Activated CD4-positive, alpha-beta T cell treated with anti-CD3 and anti-CD28 coated beads, Interleukin-2, amount 10 ng/mL, durations not matched to agents 7 days and 5 days (primary cell): ENCODE measurements at regions not wholly inside any gene's neighbourhood (a gene's known extent, or its start where the extent isn't known, plus 50 kb on each side); places are given as distances from the start of the nearest gene placed in this dataset.

Source experiments
- CTCF ChIA-PET: fragments of 350-600 bp; sonication (Branson Sonifier 250); formaldehyde crosslinking; loops from one replicate; lab custom pipeline; 2021; ENCODE audit warnings: antibody characterized with exemption; lab: Charles Lee
- POLR2A ChIA-PET: fragments of 350-600 bp; sonication (Branson Sonifier 250); formaldehyde crosslinking; loops from one replicate; lab custom pipeline; 2021; ENCODE audit warnings: antibody characterized with exemption; lab: Charles Lee
- DNase-seq: peaks from one replicate; pipeline ENCODE4 v3.0.0-alpha.2; 2020
- H3K27ac Mint-ChIP-seq: one replicate; pipeline ENCODE4 v1.8.0; 2021; ENCODE audit warnings: mild to moderate bottlenecking, moderate library complexity, mixed read lengths
- H3K27me3 Mint-ChIP-seq: one replicate; pipeline ENCODE4 v1.8.0; 2021; ENCODE audit warnings: mixed read lengths
- H3K36me3 Mint-ChIP-seq: one replicate; pipeline ENCODE4 v1.8.0; 2021; ENCODE audit warnings: low read depth, mixed read lengths
- H3K4me1 Mint-ChIP-seq: one replicate; pipeline ENCODE4 v1.8.0; 2021; ENCODE audit warnings: mixed read lengths
- H3K4me3 Mint-ChIP-seq: one replicate; pipeline ENCODE4 v1.8.0; 2021; ENCODE audit warnings: mild to moderate bottlenecking, moderate library complexity, mixed read lengths
- H3K9me3 Mint-ChIP-seq: one replicate; pipeline ENCODE4 v1.8.0; 2021; ENCODE audit warnings: mixed read lengths

- CTCF ChIA-PET: no interaction called here
- H3K36me3 Mint-ChIP-seq: no peaks in the 10 kb centered on the region
- peaks cover 2% of the 10 kb centered on the region for H3K27me3 Mint-ChIP-seq
- no peaks in the 10 kb centered on the region for H3K9me3 Mint-ChIP-seq
- no peak overlapping the region for H3K4me3 Mint-ChIP-seq
- DNase-seq: no peak
- POLR2A ChIA-PET: no interaction called here
- no peak overlapping the region for H3K27ac Mint-ChIP-seq
- H3K4me1 Mint-ChIP-seq: no peaks in the 10 kb centered on the region
These were observed 368.9 kb downstream of the DDX10 start for GRCh38 chr11:109033627-109034338.

- DNase-seq: no peak
- Mint-ChIP-seq H3K27me3 (peaks cover 2% of the 10 kb centered on the region), H3K27ac (no peak overlapping the region), H3K9me3 (no peaks in the 10 kb centered on the region), H3K36me3 (no peaks in the 10 kb centered on the region), H3K4me3 (no peak overlapping the region), H3K4me1 (no peaks in the 10 kb centered on the region)
- ChIA-PET CTCF (no interaction called here), POLR2A (no interaction called here)
These were observed 369.4 kb downstream of the DDX10 start for GRCh38 chr11:109034339-109034696.

GRCh38 chr11:109035284-109035683 is 370.4 kb downstream of the DDX10 start:
- ChIA-PET CTCF (no interaction called here), POLR2A (no interaction called here)
- no peaks in the 10 kb centered on the region for H3K36me3 Mint-ChIP-seq
- peaks cover 2% of the 10 kb centered on the region for H3K27me3 Mint-ChIP-seq
- no peaks in the 10 kb centered on the region for H3K4me1 Mint-ChIP-seq
- no peak overlapping the region for H3K27ac Mint-ChIP-seq
- H3K4me3 Mint-ChIP-seq: no peak overlapping the region
- no peak for DNase-seq
- H3K9me3 Mint-ChIP-seq: no peaks in the 10 kb centered on the region

DNA sequence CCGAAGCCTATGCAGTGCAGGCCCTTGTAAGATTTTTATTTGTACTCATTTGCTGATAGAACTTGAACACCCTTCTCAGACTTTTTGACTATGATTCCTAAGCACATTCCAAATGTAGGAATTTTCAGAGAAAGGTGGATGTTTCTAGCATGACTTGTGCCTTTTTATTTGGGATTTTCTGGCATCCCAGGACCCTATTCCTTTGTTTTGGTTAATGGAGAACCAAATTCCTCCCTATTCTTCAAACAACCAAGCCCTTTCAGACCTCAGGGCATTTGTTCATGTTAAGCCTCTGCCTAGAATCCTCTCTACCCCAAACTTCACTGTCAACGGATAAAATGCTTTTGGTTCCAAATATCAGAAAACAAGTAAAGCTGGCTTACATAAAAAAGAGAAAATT is 371.1 kb downstream of the DDX10 start:
- peaks cover 2% of the 10 kb centered on the region for H3K27me3 Mint-ChIP-seq
- no peak overlapping the region for H3K27ac Mint-ChIP-seq
- H3K9me3 Mint-ChIP-seq: no peaks in the 10 kb centered on the region
- ChIA-PET POLR2A (no interaction called here), CTCF (no interaction called here)
- no peaks in the 10 kb centered on the region for H3K36me3 Mint-ChIP-seq
- H3K4me1 Mint-ChIP-seq: no peaks in the 10 kb centered on the region
- no peak overlapping the region for H3K4me3 Mint-ChIP-seq
- DNase-seq: no peak

DNA sequence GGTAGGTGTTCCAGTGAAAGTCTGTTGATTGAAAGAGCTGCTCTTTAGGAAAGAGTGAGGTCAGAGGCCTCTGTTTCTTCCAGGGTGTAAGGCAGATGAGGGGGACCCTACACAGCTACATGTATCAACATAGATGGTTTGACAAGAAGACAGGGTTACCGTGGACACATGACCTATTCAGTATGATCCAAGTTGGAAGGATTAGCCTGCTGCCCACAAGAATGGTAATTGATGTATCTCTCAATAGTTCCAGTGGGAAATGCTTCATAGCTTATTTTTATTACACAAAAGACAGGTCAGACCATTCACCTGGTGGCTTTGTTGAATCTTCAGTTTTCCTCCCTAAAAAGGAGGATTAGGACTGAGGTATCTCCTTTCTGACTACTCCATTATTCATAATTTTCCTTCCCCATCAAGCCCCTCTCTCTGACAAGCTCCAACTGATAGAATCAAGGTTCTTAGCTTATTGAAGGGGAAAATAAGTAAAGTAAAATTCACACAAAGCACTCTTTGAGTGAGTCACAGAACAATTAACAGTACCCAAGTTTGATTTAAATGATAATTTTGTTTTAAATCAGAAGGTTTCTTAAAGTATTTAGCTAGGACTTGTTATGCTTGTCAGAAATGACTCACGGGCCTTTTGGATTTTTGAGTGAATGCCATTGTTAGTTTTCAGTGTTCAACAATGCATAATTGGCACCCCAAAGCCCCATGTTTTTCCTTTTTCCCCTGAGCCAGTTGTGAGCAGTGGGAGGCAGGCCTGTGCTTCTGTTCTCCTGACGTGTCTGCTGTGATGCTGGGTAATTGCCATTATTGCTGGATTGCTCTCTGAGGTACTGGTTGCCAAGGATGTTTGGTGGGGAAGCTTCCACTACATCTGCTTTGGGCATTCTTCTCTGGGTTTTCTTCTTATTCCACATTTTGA is 373.2 kb downstream of the DDX10 start:
- no peaks in the 10 kb centered on the region for H3K4me1 Mint-ChIP-seq
- no peak overlapping the region for H3K4me3 Mint-ChIP-seq

DNA sequence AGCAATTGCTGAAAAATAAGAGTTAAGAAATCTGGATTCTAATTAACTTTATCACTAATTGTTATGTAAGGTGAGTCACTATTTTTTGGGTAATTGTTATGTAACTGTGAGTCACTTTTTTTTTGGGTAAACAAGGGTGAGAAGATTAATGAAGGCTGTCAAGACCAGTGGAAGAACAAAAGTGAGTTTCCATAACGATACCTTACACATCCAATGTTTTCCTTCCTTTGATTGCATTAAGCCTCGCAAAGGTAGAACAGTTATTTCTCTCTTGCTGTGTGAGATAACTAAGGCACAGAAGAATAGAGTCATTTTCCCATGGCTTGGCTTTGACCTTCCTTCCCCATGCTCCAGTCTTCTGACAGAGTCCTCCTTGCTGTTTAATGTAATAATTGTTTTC is 374.7 kb downstream of the DDX10 start:
- H3K36me3 Mint-ChIP-seq: no peaks in the 10 kb centered on the region
- H3K9me3 Mint-ChIP-seq: no peaks in the 10 kb centered on the region
- H3K4me1 Mint-ChIP-seq: no peaks in the 10 kb centered on the region
- ChIA-PET CTCF (no interaction called here), POLR2A (no interaction called here)
- no peak for DNase-seq
- H3K27me3 Mint-ChIP-seq: no peaks in the 10 kb centered on the region
- H3K4me3 Mint-ChIP-seq: no peak overlapping the region
- no peak overlapping the region for H3K27ac Mint-ChIP-seq

More for the DNA sequence above, 373.2 kb downstream of the DDX10 start:
- ChIA-PET POLR2A (no interaction called here), CTCF (no interaction called here)
- H3K9me3 Mint-ChIP-seq: no peaks in the 10 kb centered on the region
- H3K36me3 Mint-ChIP-seq: no peaks in the 10 kb centered on the region
- H3K27ac Mint-ChIP-seq: no peak overlapping the region
- no peak for DNase-seq
- peaks cover 2% of the 10 kb centered on the region for H3K27me3 Mint-ChIP-seq

DNA sequence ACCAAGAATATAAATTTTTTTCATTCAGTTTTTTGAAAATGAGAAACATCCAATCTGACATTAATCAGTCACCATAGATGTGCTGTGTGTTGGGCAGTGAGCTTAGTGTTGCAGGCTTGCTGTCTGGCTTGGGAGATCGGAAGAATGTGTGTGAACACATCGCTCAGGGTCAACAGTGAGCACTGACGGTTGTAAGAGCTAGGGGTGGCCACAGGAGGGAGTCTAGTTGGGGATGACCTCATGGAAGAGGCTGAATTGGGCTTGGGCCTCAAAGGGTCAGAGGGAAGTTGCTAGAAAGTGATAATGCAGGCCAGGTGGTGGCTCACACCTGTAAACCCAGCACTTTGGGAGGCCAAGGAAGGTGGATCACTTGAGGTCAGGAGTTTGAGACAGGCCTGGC is 375.4 kb downstream of the DDX10 start:
- Mint-ChIP-seq H3K36me3 (no peaks in the 10 kb centered on the region), H3K4me1 (no peaks in the 10 kb centered on the region), H3K27ac (no peak overlapping the region), H3K4me3 (no peak overlapping the region), H3K27me3 (no peaks in the 10 kb centered on the region), H3K9me3 (no peaks in the 10 kb centered on the region)
- CTCF ChIA-PET: no interaction called here
- no peak for DNase-seq
- POLR2A ChIA-PET: no interaction called here

- H3K36me3 Mint-ChIP-seq: no peaks in the 10 kb centered on the region
- H3K27me3 Mint-ChIP-seq: no peaks in the 10 kb centered on the region
- CTCF ChIA-PET: no interaction called here
- no peak overlapping the region for H3K4me3 Mint-ChIP-seq
- POLR2A ChIA-PET: no interaction called here
- no peak for DNase-seq
- peaks cover 2% of the 10 kb centered on the region for H3K9me3 Mint-ChIP-seq
- H3K27ac Mint-ChIP-seq: no peak overlapping the region
- no peaks in the 10 kb centered on the region for H3K4me1 Mint-ChIP-seq
These were observed 377.0 kb downstream of the DDX10 start for GRCh38 chr11:109041876-109042275.

- Mint-ChIP-seq H3K36me3 (no peaks in the 10 kb centered on the region), H3K27ac (no peak overlapping the region), H3K4me1 (no peaks in the 10 kb centered on the region), H3K9me3 (peaks cover 2% of the 10 kb centered on the region), H3K27me3 (no peaks in the 10 kb centered on the region), H3K4me3 (no peak overlapping the region)
- CTCF ChIA-PET: no interaction called here
- no peak for DNase-seq
- POLR2A ChIA-PET: no interaction called here
These were observed 378.4 kb downstream of the DDX10 start for GRCh38 chr11:109043315-109043714.

- ChIA-PET CTCF (interaction anchor here (0.6 kb wide), 1 partner anchor 1081 kb away, joined by 5 read pairs; no protein-coding TSS in a partner anchor), POLR2A (interaction anchor here (0.5 kb wide), 1 partner anchor 18 kb away, joined by 4 read pairs; no protein-coding TSS in a partner anchor)
- DNase-seq: no peak
- Mint-ChIP-seq H3K4me1 (no peaks in the 10 kb centered on the region), H3K36me3 (no peaks in the 10 kb centered on the region), H3K4me3 (no peak overlapping the region), H3K9me3 (peaks cover 2% of the 10 kb centered on the region), H3K27me3 (no peaks in the 10 kb centered on the region), H3K27ac (no peak overlapping the region)
These were observed 375.6 kb upstream of the C11orf87 start for GRCh38 chr11:109046284-109046992.

DNA sequence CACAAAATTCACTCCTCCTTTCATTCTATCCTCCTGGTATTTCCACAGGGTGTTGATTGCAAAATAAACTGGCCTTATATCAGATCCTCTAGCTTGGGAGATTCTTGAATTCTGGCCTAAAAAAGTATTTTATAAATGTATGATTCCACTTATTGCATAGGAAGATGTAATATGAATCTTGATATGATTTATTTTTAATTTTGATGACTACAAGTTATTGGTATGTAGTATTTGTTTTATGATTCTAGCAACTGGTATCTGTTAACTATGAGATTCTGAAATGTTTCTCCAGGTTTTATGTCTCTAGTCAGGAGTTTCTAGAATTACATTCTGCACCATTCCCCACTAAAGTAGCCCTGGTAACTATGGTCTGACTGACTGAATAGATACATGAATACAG is 373.9 kb upstream of the C11orf87 start:
- H3K4me3 Mint-ChIP-seq: no peak overlapping the region
- ChIA-PET POLR2A (no interaction called here), CTCF (interaction anchor here (0.6 kb wide), 1 partner anchor 196 kb away, joined by 7 read pairs; no protein-coding TSS in a partner anchor)
- no peak overlapping the region for H3K27ac Mint-ChIP-seq
- no peaks in the 10 kb centered on the region for H3K27me3 Mint-ChIP-seq
- no peaks in the 10 kb centered on the region for H3K36me3 Mint-ChIP-seq
- no peak for DNase-seq
- H3K4me1 Mint-ChIP-seq: no peaks in the 10 kb centered on the region
- H3K9me3 Mint-ChIP-seq: peaks cover 2% of the 10 kb centered on the region

DNA sequence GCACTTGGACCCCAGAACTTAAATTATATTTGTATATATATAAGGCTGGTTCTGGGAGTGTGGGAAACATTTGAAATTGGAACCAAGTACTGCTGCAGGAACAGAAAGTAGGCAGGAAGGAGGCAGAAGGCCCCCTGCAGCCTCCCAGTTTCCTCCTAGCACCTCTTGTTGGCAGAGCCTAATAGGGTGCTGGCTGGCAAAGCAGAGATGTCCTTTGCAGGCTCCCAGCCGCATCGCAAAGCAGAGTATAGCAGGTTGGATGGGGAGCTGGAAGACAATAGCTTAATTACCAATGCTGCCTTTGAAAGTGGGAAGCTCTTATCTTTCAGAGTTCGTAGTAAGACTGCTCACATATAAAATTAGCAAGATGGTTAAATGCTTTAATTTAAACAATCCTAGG is 370.8 kb upstream of the C11orf87 start:
- Mint-ChIP-seq H3K9me3 (peaks cover 2% of the 10 kb centered on the region), H3K4me3 (no peak overlapping the region), H3K27me3 (no peaks in the 10 kb centered on the region), H3K36me3 (no peaks in the 10 kb centered on the region), H3K27ac (no peak overlapping the region), H3K4me1 (no peaks in the 10 kb centered on the region)
- ChIA-PET POLR2A (no interaction called here), CTCF (no interaction called here)
- DNase-seq: no peak

DNA sequence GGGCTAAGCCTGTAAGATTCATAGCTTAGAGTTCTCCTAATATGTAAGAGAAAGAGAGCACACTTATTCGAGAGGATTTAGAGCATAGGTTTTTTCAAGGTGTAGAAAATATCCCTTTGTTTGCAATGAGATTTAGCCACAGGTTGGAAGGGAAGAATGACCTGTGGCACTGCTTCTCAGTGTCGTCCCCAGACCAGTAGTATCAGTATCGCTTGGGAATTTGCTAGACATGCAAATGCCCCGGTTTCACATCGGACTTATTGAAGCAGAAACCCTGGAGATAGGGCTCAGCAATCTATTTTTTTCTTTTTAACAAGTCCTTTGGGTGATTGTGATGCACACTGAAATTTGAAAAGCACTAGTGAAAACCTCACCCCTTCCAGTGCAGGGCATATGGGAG is 362.6 kb upstream of the C11orf87 start:
- no peak for DNase-seq
- ChIA-PET CTCF (no interaction called here), POLR2A (no interaction called here)
- no peaks in the 10 kb centered on the region for H3K36me3 Mint-ChIP-seq
- H3K9me3 Mint-ChIP-seq: no peaks in the 10 kb centered on the region
- peaks cover 4% of the 10 kb centered on the region for H3K4me1 Mint-ChIP-seq
- no peaks in the 10 kb centered on the region for H3K27me3 Mint-ChIP-seq
- H3K27ac Mint-ChIP-seq: no peak overlapping the region
- no peak overlapping the region for H3K4me3 Mint-ChIP-seq
